GM12892 (cell line): ENCODE measurements at regions not wholly inside any gene's neighbourhood (a gene's known extent, or its start where the extent isn't known, plus 50 kb on each side); places are given as distances from the start of the nearest gene placed in this dataset.

Experiments
- POLR2A ChIP-seq: IDR thresholded peaks from 2 replicates; pipeline ENCODE4 v1.6.1; 2011; ENCODE audit warnings: low read depth, low read length, control low read depth
- TAF1 ChIP-seq: IDR thresholded peaks from 2 replicates; pipeline ENCODE4 v1.6.1; 2011; ENCODE audit warnings: low read depth, mild to moderate bottlenecking, control low read depth, low read length, borderline replicate concordance

DNA sequence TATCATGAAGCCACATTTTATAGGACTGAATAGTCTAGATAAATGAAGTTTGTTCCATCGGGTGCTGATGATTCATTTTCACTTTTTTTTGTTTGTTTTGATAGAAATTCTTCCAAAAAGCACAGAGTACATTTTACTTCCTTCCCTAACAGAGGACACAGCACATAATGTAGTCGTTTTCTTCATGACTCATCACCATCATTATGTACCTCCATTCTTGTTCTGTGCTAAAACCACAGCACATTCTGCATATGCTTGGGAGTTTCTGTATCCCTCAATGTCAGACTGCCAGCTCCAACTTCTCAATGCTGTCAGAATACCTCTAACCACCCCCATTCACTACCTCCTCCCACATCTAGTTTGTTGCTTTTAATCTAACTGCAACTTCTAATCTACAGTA lies 1004.9 kb upstream of the ADGRB3 start:
- no peak for TF ChIP-seq TAF1
- no peak for TF ChIP-seq POLR2A
